Calu3 (cell line): ENCODE measurements at regions not wholly inside any gene's neighbourhood (a gene's known extent, or its start where the extent isn't known, plus 50 kb on each side); places are given as distances from the start of the nearest gene placed in this dataset.

Source experiments
- BruUV-seq: library from RNA; stranded (reverse); fragments of 400-500 nt; replicated peaks from 2 replicates; lab custom pipeline; 2021; lab: Mats Ljungman, UMichigan
- CTCF ChIA-PET: fragments of 300-600 bp; sonication (Branson Sonifier 250); formaldehyde crosslinking; loops from one replicate; lab custom pipeline; 2022; ENCODE audit warnings: antibody characterized with exemption; lab: Charles Lee
- DNase-seq: peaks from one replicate; pipeline ENCODE4 v3.0.0; 2022
- H3K27ac Mint-ChIP-seq: one replicate; pipeline ENCODE4 v1.8.0; 2022; ENCODE audit warnings: mixed read lengths; ENCODE audit not compliant: unreplicated experiment
- H3K27me3 Mint-ChIP-seq: one replicate; pipeline ENCODE4 v1.8.0; 2022; ENCODE audit warnings: mixed read lengths; ENCODE audit not compliant: unreplicated experiment
- H3K36me3 Mint-ChIP-seq: one replicate; pipeline ENCODE4 v1.8.0; 2022; ENCODE audit warnings: mild to moderate bottlenecking, moderate library complexity, mixed read lengths; ENCODE audit not compliant: insufficient read depth, unreplicated experiment
- H3K4me1 Mint-ChIP-seq: one replicate; pipeline ENCODE4 v1.8.0; 2022; ENCODE audit warnings: mild to moderate bottlenecking, low read depth, mixed read lengths; ENCODE audit not compliant: unreplicated experiment
- H3K4me3 Mint-ChIP-seq: one replicate; pipeline ENCODE4 v1.8.0; 2022; ENCODE audit warnings: mild to moderate bottlenecking, low read depth, moderate library complexity, mixed read lengths; ENCODE audit not compliant: unreplicated experiment
- H3K9me3 Mint-ChIP-seq: one replicate; pipeline ENCODE4 v1.8.0; 2022; ENCODE audit warnings: low read depth, mixed read lengths; ENCODE audit not compliant: unreplicated experiment
- intact Hi-C: fragments of 100-400 bp; cut with micrococcal nuclease; formaldehyde crosslinking; loops from one replicate; pipeline ENCODE4 v1.10.0; 2022; ENCODE audit not compliant: unreplicated experiment
- TF ChIP-seq, protein P1 (sequence below): fragments of 200-600 bp; IDR thresholded peaks from one replicate; pipeline ENCODE4 v1.8.0; 2022; ENCODE audit warnings: antibody characterized with exemption; ENCODE audit not compliant: unreplicated experiment

DNA sequence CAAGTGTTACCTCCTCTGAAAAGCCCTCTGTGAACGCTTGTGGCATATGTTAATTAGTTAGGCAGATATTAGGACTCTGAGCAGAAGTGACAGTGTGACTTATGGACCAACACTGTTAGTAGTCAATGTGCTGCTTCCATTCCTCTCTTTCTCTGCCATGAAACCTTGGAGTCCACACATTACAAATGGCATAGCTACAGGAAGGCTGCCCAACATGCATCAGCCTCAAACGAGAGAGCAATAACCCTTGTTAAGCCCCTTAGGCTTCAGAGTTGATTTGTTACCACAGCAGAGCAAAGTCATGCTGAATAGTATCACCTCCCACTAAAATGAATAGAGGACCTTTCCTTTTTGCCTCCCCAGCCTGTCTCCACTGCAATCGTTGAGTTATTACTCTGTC, 397.7 kb upstream of the SMARCA2 start:
- CTCF ChIA-PET: no interaction called here
- BruUV-seq: no TSS peak
- Mint-ChIP-seq H3K4me3 (no peak overlapping the region), H3K9me3 (peaks cover 14% of the 10 kb centered on the region), H3K27ac (no peak overlapping the region), H3K36me3 (no peaks in the 10 kb centered on the region), H3K27me3 (no peaks in the 10 kb centered on the region), H3K4me1 (no peaks in the 10 kb centered on the region)
- intact Hi-C loops: no loop called here
- TF ChIP-seq, protein P1, sequence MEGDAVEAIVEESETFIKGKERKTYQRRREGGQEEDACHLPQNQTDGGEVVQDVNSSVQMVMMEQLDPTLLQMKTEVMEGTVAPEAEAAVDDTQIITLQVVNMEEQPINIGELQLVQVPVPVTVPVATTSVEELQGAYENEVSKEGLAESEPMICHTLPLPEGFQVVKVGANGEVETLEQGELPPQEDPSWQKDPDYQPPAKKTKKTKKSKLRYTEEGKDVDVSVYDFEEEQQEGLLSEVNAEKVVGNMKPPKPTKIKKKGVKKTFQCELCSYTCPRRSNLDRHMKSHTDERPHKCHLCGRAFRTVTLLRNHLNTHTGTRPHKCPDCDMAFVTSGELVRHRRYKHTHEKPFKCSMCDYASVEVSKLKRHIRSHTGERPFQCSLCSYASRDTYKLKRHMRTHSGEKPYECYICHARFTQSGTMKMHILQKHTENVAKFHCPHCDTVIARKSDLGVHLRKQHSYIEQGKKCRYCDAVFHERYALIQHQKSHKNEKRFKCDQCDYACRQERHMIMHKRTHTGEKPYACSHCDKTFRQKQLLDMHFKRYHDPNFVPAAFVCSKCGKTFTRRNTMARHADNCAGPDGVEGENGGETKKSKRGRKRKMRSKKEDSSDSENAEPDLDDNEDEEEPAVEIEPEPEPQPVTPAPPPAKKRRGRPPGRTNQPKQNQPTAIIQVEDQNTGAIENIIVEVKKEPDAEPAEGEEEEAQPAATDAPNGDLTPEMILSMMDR: no peak
- no peak for DNase-seq

GRCh38 chr9:1619915-1620710, 395.0 kb upstream of the SMARCA2 start:
- BruUV-seq: no TSS peak
- no peaks in the 10 kb centered on the region for H3K4me1 Mint-ChIP-seq
- CTCF ChIA-PET: no interaction called here

GRCh38 chr9:1637401-1637800, 377.7 kb upstream of the SMARCA2 start:
- intact Hi-C loops: no loop called here
- TF ChIP-seq, protein P1: no peak
- H3K4me1 Mint-ChIP-seq: no peaks in the 10 kb centered on the region
- no peak overlapping the region for H3K27ac Mint-ChIP-seq
- no peaks in the 10 kb centered on the region for H3K36me3 Mint-ChIP-seq
- no peaks in the 10 kb centered on the region for H3K27me3 Mint-ChIP-seq
- CTCF ChIA-PET: no interaction called here
- peaks cover 14% of the 10 kb centered on the region for H3K9me3 Mint-ChIP-seq
- H3K4me3 Mint-ChIP-seq: no peak overlapping the region
- no TSS peak for BruUV-seq
- DNase-seq: no peak

More at GRCh38 chr9:1619915-1620710, 395.0 kb upstream of the SMARCA2 start:
- H3K36me3 Mint-ChIP-seq: no peaks in the 10 kb centered on the region
- intact Hi-C loops: no loop called here
- peaks cover 19% of the 10 kb centered on the region for H3K9me3 Mint-ChIP-seq
- TF ChIP-seq, protein P1: no peak
- no peak overlapping the region for H3K27ac Mint-ChIP-seq
- no peaks in the 10 kb centered on the region for H3K27me3 Mint-ChIP-seq
- no peak for DNase-seq
- H3K4me3 Mint-ChIP-seq: no peak overlapping the region

DNA sequence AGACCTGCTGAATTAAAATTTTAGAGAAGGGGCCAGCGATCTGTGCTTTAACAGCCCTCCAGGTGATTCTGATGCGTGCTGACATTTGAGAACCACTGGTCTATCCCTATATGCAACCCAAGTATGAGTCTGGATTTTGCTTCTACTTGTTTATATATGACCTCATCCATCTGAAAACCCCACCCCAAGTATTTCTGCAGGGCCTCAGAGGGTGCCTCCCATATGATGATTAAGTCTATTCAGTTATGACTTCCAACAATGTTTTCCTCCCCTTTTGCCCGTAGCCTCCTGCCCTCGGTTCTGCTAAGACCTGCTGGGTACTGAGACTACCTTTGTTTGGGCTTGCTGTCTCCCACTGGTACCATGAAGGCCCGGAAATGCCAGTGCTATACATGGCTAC, 376.0 kb upstream of the SMARCA2 start:
- DNase-seq: no peak
- Mint-ChIP-seq H3K27ac (no peak overlapping the region), H3K9me3 (peaks cover 19% of the 10 kb centered on the region), H3K27me3 (no peaks in the 10 kb centered on the region), H3K4me1 (no peaks in the 10 kb centered on the region), H3K36me3 (no peaks in the 10 kb centered on the region), H3K4me3 (no peak overlapping the region)
- intact Hi-C loops: no loop called here
- CTCF ChIA-PET: no interaction called here
- TF ChIP-seq, protein P1: no peak
- no TSS peak for BruUV-seq
